Liver (tissue), 8 donors: ENCODE measurements at regions not wholly inside any gene's neighbourhood (a gene's known extent, or its start where the extent isn't known, plus 50 kb on each side); places are given as distances from the start of the nearest gene placed in this dataset.

Experiments
- DNase-seq: peaks from one replicate; pipeline ENCODE4 v3.0.0-alpha.2; 2017; ENCODE audit warnings: low spot score
- H3K27ac ChIP-seq, 2 donors: one replicate each; pipeline ENCODE4 v1.7.0; 2013; ENCODE audit warnings: inconsistent platforms in 2 of 2, low read length in 2 of 2, control low read depth in 1 of 2, low read depth in 1 of 2, mild to moderate bottlenecking in 1 of 2
- H3K27me3 ChIP-seq, 4 donors: one replicate each; pipeline versions ENCODE4 v1.6.1 to v1.7.0; 2013; ENCODE audit warnings: low read length in 3 of 4, inconsistent platforms in 1 of 4, mild to moderate bottlenecking in 1 of 4, moderate library complexity in 1 of 4; ENCODE audit not compliant: control insufficient read depth in 4 of 4, insufficient read depth in 4 of 4
- H3K36me3 ChIP-seq, 4 donors: one replicate each; pipeline versions ENCODE4 v1.6.1 to v1.7.0; 2013; ENCODE audit warnings: low read length in 3 of 4, mild to moderate bottlenecking in 3 of 4, low read depth in 1 of 4, moderate library complexity in 1 of 4; ENCODE audit not compliant: control insufficient read depth in 4 of 4, insufficient read depth in 3 of 4
- H3K4me1 ChIP-seq, 4 donors: one replicate each; pipeline versions ENCODE4 v1.6.1 to v1.7.0; 2013; ENCODE audit warnings: low read length in 3 of 4, mild to moderate bottlenecking in 3 of 4, moderate library complexity in 1 of 4; ENCODE audit not compliant: control insufficient read depth in 4 of 4, insufficient read depth in 4 of 4
- H3K4me3 ChIP-seq, 3 donors: one replicate each; pipeline versions ENCODE4 v1.6.1 to v1.7.0; 2013; ENCODE audit warnings: low read length in 3 of 3, control low read depth in 1 of 3, low read depth in 1 of 3, mild to moderate bottlenecking in 1 of 3
- H3K9ac ChIP-seq, 2 donors: one replicate each; pipeline ENCODE4 v1.7.0; 2013; ENCODE audit warnings: low read length in 2 of 2, mild to moderate bottlenecking in 2 of 2, moderate library complexity in 2 of 2, control low read depth in 1 of 2, low read depth in 1 of 2
- H3K9me3 ChIP-seq, 4 donors: one replicate each; pipeline versions ENCODE4 v1.6.1 to v1.7.0; 2013; ENCODE audit warnings: low read length in 3 of 4; ENCODE audit not compliant: control insufficient read depth in 4 of 4
- EGR1 ChIP-seq, 2 donors: IDR thresholded peaks; 2 replicates each; pipeline ENCODE4 v1.6.1; 2016 to 2018; ENCODE audit warnings: antibody characterized with exemption in 2 of 2, low read depth in 2 of 2
- FOXA1 ChIP-seq: IDR thresholded peaks from 2 replicates; pipeline ENCODE4 v1.6.1; 2016; ENCODE audit warnings: antibody characterized with exemption
- FOXA2 ChIP-seq: IDR thresholded peaks from 2 replicates; pipeline ENCODE4 v1.6.1; 2016; ENCODE audit warnings: antibody characterized with exemption
- GABPA ChIP-seq, 2 donors: IDR thresholded peaks in 1 of 2; conservative IDR thresholded peaks in 1 of 2; 2 replicates each; pipeline ENCODE4 v1.6.1; 2016; ENCODE audit warnings: antibody characterized with exemption in 2 of 2, mild to moderate bottlenecking in 1 of 2, moderate library complexity in 1 of 2
- HNF4G ChIP-seq: IDR thresholded peaks from 2 replicates; pipeline ENCODE4 v1.6.1; 2016; ENCODE audit warnings: antibody characterized with exemption
- MAX ChIP-seq: IDR thresholded peaks from 2 replicates; pipeline ENCODE4 v1.6.1; 2016; ENCODE audit warnings: antibody characterized with exemption
- NR2F2 ChIP-seq: IDR thresholded peaks from 2 replicates; pipeline ENCODE4 v1.6.1; 2016; ENCODE audit warnings: antibody characterized with exemption
- RAD21 ChIP-seq, 2 donors: IDR thresholded peaks; 2 replicates each; pipeline ENCODE4 v1.6.1; 2016; ENCODE audit warnings: antibody characterized with exemption in 2 of 2, mild to moderate bottlenecking in 2 of 2
- REST ChIP-seq: IDR thresholded peaks from 2 replicates; pipeline ENCODE4 v1.6.1; 2016; ENCODE audit warnings: antibody characterized with exemption, mild to moderate bottlenecking
- RXRA ChIP-seq, 2 donors: IDR thresholded peaks; 2 replicates each; pipeline ENCODE4 v1.6.1; 2017 to 2018; ENCODE audit warnings: antibody characterized with exemption in 2 of 2, mild to moderate bottlenecking in 1 of 2
- SP1 ChIP-seq: IDR thresholded peaks from 2 replicates; pipeline ENCODE4 v1.6.1; 2018; ENCODE audit warnings: antibody characterized with exemption, mild to moderate bottlenecking
- TAF1 ChIP-seq: conservative IDR thresholded peaks from 2 replicates; pipeline ENCODE4 v1.6.1; 2016; ENCODE audit warnings: antibody characterized with exemption, mild to moderate bottlenecking
- YY1 ChIP-seq: IDR thresholded peaks from 2 replicates; pipeline ENCODE4 v1.6.1; 2016; ENCODE audit warnings: antibody characterized with exemption, mild to moderate bottlenecking
- WGBS: extraction: QIAGEN DNeasy Blood & Tissue Kit; methylation state at CpG from one replicate; pipeline ENCODE4 v1.1.7; 2013; 5-methylcytosine and 5-hydroxymethylcytosine counted together
- TF ChIP-seq, protein P1 (sequence below): fragments of 150-350 bp; IDR thresholded peaks from 2 replicates; pipeline ENCODE4 v1.5.1; 2017; ENCODE audit warnings: improper control_type of control experiment, low read depth, low read length; ENCODE audit not compliant: missing input control
- TF ChIP-seq, protein P2 (sequence below): IDR thresholded peaks from 2 replicates; pipeline ENCODE4 v1.6.1; 2016; ENCODE audit warnings: antibody characterized with exemption
- donor health status: healthy.
- donor health status: healthy.
- donor health status: healthy.
- donor health status: healthy.
- donor health status: healthy.

DNA sequence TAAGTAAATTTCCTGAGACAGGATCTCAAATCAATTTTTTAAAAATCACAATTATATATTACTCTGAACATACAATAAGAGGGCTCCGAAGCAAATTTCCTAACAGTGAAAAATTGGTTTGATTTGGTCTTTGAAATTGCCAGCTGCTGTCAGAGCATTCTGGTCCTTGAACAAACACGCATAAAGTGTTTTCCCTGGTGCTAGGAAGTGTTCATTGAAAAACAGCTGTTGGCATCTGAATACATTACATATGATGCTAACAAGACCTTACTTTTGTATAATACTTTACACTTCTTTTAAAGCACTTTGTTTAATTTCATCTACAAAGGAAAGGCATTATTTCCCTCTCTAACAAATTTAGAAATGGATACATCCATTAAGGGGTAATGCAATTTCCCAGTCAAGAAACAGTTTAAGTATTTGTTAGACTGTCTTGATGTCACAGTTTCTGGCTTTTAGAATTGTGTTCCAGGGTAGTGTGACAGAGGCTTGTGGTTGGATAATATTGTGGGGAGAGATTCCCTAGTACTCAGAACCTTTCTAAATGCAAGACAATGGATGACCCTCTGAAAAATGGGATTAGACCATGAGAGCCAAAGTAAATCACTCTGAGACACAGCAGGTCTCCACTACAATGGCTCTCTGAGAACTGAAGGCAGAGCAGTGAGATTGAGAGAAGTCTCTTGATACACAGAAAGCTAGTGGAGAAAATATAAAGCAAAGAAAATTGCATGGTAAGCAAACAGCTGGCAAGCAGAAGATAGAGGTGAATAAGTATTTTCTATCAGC is 299.0 kb downstream of the TRIB2 start:
- H3K27ac ChIP-seq = no peak overlapping the region
- H3K9me3 ChIP-seq = no peaks in the 10 kb centered on the region
- H3K9ac ChIP-seq = no peak overlapping the region
- H3K36me3 ChIP-seq = no peaks in the 10 kb centered on the region
- peaks cover 0 to 11% (median 0%) of the 10 kb centered on the region in 4 donors for H3K27me3 ChIP-seq
- no peak overlapping the region for H3K4me3 ChIP-seq
- 74% methylated on average over 2 of the region's 2 CpGs for WGBS
- no peak for DNase-seq
- TF ChIP-seq, protein P1, sequence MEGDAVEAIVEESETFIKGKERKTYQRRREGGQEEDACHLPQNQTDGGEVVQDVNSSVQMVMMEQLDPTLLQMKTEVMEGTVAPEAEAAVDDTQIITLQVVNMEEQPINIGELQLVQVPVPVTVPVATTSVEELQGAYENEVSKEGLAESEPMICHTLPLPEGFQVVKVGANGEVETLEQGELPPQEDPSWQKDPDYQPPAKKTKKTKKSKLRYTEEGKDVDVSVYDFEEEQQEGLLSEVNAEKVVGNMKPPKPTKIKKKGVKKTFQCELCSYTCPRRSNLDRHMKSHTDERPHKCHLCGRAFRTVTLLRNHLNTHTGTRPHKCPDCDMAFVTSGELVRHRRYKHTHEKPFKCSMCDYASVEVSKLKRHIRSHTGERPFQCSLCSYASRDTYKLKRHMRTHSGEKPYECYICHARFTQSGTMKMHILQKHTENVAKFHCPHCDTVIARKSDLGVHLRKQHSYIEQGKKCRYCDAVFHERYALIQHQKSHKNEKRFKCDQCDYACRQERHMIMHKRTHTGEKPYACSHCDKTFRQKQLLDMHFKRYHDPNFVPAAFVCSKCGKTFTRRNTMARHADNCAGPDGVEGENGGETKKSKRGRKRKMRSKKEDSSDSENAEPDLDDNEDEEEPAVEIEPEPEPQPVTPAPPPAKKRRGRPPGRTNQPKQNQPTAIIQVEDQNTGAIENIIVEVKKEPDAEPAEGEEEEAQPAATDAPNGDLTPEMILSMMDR = no peak
- TF ChIP-seq FOXA2 (no peak), TAF1 (no peak)
- H3K4me1 ChIP-seq = no peaks in the 10 kb centered on the region

DNA sequence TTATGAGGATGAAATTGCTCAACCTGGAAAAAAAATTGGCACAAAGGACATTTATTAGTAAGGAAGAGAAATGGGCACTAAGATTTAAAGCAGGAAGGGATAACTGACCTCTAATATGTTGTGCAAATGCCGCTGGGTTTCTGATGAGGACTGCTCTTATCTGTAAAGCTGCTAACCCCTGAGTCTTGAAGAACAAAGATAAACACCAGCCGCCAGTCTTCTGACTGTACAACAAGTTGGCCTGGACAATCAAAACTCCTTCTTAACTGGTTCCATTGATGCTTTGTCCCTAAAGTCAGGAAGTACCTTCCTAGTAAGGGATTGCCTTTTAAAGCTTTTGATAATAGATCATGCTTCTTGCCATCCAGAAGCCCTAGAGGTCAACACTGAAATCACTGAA is 301.8 kb downstream of the TRIB2 start:
- H3K4me1 ChIP-seq = no peaks in the 10 kb centered on the region
- peaks cover 0 to 6% (median under 1%) of the 10 kb centered on the region in 4 donors for H3K27me3 ChIP-seq
- H3K4me3 ChIP-seq = no peak overlapping the region
- no peaks in the 10 kb centered on the region for H3K9me3 ChIP-seq
- no peak overlapping the region for H3K27ac ChIP-seq
- no peak overlapping the region for H3K9ac ChIP-seq
- 51% methylated on average over 2 of the region's 2 CpGs for WGBS
- TF ChIP-seq TAF1 = no peak
- TF ChIP-seq MAX = no peak
- no peak for TF ChIP-seq HNF4G
- TF ChIP-seq FOXA1 = no peak
- TF ChIP-seq REST = no peak
- no peak for DNase-seq
- no peaks in the 10 kb centered on the region for H3K36me3 ChIP-seq

DNA sequence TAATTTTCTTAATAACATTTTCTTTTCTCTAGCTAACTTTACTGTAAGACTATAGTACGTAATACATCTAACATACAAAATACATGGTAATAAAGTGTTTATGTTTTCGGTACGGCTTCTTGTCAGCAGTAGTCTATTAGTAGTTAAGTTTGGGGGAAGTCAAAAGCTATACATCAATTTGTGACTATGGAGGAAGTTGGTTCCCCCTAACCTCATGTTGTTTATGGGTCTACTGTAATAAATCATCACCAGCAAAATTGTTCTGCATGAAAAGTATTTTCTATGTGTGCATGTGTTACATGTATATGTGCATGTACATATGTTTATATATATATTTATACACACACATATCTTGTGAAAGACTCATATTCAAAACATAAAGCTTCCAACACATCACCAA is 303.0 kb downstream of the TRIB2 start:
- no peaks in the 10 kb centered on the region for H3K9me3 ChIP-seq
- no peak overlapping the region for H3K9ac ChIP-seq
- DNase-seq = no peak
- H3K27ac ChIP-seq = no peak overlapping the region
- H3K4me1 ChIP-seq = no peaks in the 10 kb centered on the region
- H3K36me3 ChIP-seq = no peaks in the 10 kb centered on the region
- WGBS = 74% methylated on average over 3 of the region's 3 CpGs
- H3K4me3 ChIP-seq = no peak overlapping the region
- H3K27me3 ChIP-seq = peaks cover 0 to 2% (median 0%) of the 10 kb centered on the region in 4 donors
- TF ChIP-seq GABPA (IDR thresholded peaks at IDR 0.05 in 1 of 2, conservative IDR thresholded peaks at IDR 0.05 in 1 of 2) (no peak), TAF1 (no peak), RAD21 (IDR thresholded peaks at IDR 0.05) (no peak), NR2F2 (no peak), HNF4G (no peak), EGR1 (IDR thresholded peaks at IDR 0.05; ENCODE audit: low read depth in 2 of 2) (no peak), REST (no peak), FOXA1 (no peak), YY1 (no peak), RXRA (IDR thresholded peaks at IDR 0.05) (no peak), SP1 (no peak)
- TF ChIP-seq, protein P2, sequence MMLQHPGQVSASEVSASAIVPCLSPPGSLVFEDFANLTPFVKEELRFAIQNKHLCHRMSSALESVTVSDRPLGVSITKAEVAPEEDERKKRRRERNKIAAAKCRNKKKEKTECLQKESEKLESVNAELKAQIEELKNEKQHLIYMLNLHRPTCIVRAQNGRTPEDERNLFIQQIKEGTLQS = no peak
- TF ChIP-seq, protein P1 = no peak
